Mucosa of descending colon (tissue), 3 donors: ENCODE measurements at regions not wholly inside any gene's neighbourhood (a gene's known extent, or its start where the extent isn't known, plus 50 kb on each side); places are given as distances from the start of the nearest gene placed in this dataset.

Experiments used
- ATAC-seq: fragments of 200-7000 bp; cut with Tn5 transposase; one replicate; pipeline ENCODE4 v1.9.1; 2020; ENCODE audit warnings: mild to moderate bottlenecking, moderate library complexity
- DNase-seq, 3 donors: peaks; one replicate each; pipeline ENCODE4 v3.0.0-alpha.2; 2020
- H3K36me3 ChIP-seq: fragments of 200-600 bp; one replicate; pipeline ENCODE4 v1.8.0; 2021; ENCODE audit warnings: low read depth, mild to moderate bottlenecking
- H3K4me1 ChIP-seq: fragments of 200-600 bp; one replicate; pipeline ENCODE4 v1.8.0; 2021; ENCODE audit warnings: low read depth, mild to moderate bottlenecking
- H3K4me3 ChIP-seq: fragments of 200-600 bp; one replicate; pipeline ENCODE4 v1.8.0; 2021; ENCODE audit warnings: mild to moderate bottlenecking
- H3K9me3 ChIP-seq: fragments of 200-600 bp; one replicate; pipeline ENCODE4 v1.8.0; 2021; ENCODE audit warnings: mild to moderate bottlenecking
- CTCF ChIP-seq: fragments of 200-600 bp; IDR thresholded peaks from one replicate; pipeline ENCODE4 v1.8.0; 2022; ENCODE audit warnings: antibody characterized with exemption, mild to moderate bottlenecking
- intact Hi-C, 2 donors: fragments of 100-400 bp; cut with DNase I in 1 of 2; cut with micrococcal nuclease in 1 of 2; formaldehyde crosslinking; loops; one replicate each; pipeline versions ENCODE4 v1.11.0 to v1.11.1; 2022; cut with DNase I, micrococcal nuclease
- donor health status: DM: no; HTN: no; CAD: no; lungs with moderate emphysema.
- donor health status: DM: no; HTN: no; CAD: no.
- donor health status: DM: no; HTN: yes; CAD: no.

- DNase-seq (no peak), ATAC-seq (no peak)
- Histone ChIP-seq H3K4me1 (no peaks in the 10 kb centered on the region), H3K9me3 (no peaks in the 10 kb centered on the region), H3K4me3 (no peak overlapping the region), H3K36me3 (no peaks in the 10 kb centered on the region)
- intact Hi-C loops: no loop called here
- TF ChIP-seq CTCF: no peak
Observed at GRCh38 chr12:81835783-81836182, 76.6 kb upstream of the PPFIA2 start.

GRCh38 chr12:81819991-81820633 is 61.0 kb upstream of the PPFIA2 start:
- H3K9me3 ChIP-seq: no peaks in the 10 kb centered on the region
- H3K4me3 ChIP-seq: no peak overlapping the region
- no peak for TF ChIP-seq CTCF
- no peaks in the 10 kb centered on the region for H3K36me3 ChIP-seq
- no peak for ATAC-seq
- intact Hi-C loops: no loop called here
- DNase-seq: no peak
- no peaks in the 10 kb centered on the region for H3K4me1 ChIP-seq

- intact Hi-C loops: no loop called here
- Histone ChIP-seq H3K4me1 (no peaks in the 10 kb centered on the region), H3K9me3 (no peaks in the 10 kb centered on the region), H3K36me3 (no peaks in the 10 kb centered on the region), H3K4me3 (no peak overlapping the region)
- ATAC-seq (no peak), DNase-seq (no peak)
- TF ChIP-seq CTCF: no peak
Observed at GRCh38 chr12:81815611-81816010, 56.5 kb upstream of the PPFIA2 start.

- intact Hi-C loops: no loop called here
- no peaks in the 10 kb centered on the region for H3K9me3 ChIP-seq
- no peak for ATAC-seq
- H3K4me1 ChIP-seq: no peaks in the 10 kb centered on the region
- no peak for TF ChIP-seq CTCF
- no peak overlapping the region for H3K4me3 ChIP-seq
- H3K36me3 ChIP-seq: no peaks in the 10 kb centered on the region
- no peak for DNase-seq
Observed at GRCh38 chr12:81811778-81812125, 52.6 kb upstream of the PPFIA2 start.

- intact Hi-C loops: no loop called here
- ATAC-seq (no peak), DNase-seq (no peak)
- no peaks in the 10 kb centered on the region for H3K36me3 ChIP-seq
- no peaks in the 10 kb centered on the region for H3K9me3 ChIP-seq
- no peak overlapping the region for H3K4me3 ChIP-seq
- H3K4me1 ChIP-seq: no peaks in the 10 kb centered on the region
- TF ChIP-seq CTCF: no peak
Observed at GRCh38 chr12:81811061-81811777, 52.1 kb upstream of the PPFIA2 start.
